ENCODE measurements at regions not wholly inside any gene's neighbourhood (a gene's known extent, or its start where the extent isn't known, plus 50 kb on each side); places are given as distances from the start of the nearest gene placed in this dataset.

DNA sequence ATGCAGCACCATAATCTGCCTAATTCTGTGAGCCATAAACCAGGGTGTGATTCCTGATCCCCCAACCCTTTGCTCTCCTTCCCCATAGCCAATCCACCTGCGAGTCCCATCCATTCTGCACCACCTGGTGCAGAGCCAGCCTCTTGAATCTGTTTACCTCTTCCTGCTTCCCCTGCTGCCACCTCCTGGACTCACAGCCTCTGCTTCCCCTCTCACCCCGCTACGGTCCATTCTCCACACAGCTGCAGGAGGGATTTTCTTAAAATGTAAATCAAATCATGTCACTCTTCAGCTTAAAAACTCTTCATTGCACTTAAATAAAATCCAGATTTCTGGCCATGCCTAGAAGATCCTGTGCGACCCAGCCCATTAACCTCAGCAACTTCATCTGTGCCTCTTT is 186.7 kb downstream of the FOXD2 start:
- H3K27ac ChIP-seq = no peak overlapping the region
- 0 to 72% (median 40%) methylated on average over 1 to 4 of the region's 4 CpGs; no CpG with 5 or more reads in 1 of the 10 experiments for WGBS, 10 experiments
- H3K4me3 ChIP-seq = no peak overlapping the region
- in situ Hi-C loops (cut with MboI; ENCODE audit: low pct_unique_long_range_greater_than_20kb in 2 of 9, low sequenced_read_pairs in 9 of 9, unreplicated experiment in 9 of 9) = no loop called here
- H3K4me1 ChIP-seq (replicated peaks in 1 of 2) = peaks cover 3 to 4% of the 10 kb centered on the region in 2 donors
- ATAC-seq (replicated peaks in 6 of 8) = peak in 1 of 8 experiments; percentile 61

DNA sequence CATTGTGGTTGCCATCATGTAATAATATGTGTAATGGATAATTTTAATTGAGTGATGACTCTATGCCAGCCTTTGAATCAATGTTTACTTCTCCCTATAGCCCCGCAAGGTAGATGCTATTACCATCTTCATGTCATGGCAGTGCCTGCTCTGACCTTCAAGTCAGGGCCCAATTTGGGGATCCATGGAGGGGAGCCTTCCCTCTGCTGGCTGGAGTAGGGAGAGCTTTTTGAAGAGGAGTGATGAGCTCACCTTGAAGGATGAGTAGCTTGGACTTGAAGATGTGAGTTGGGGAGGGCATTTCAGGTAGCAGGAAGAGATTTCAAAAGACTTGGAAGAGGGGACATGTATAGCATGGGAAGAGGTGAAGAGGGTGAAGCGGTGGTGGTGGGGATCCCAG is 189.2 kb downstream of the FOXD2 start:
- no peak for ATAC-seq (replicated peaks in 6 of 8)
- H3K4me3 ChIP-seq = no peak overlapping the region
- peaks cover 16 to 18% of the 10 kb centered on the region in 2 donors for H3K4me1 ChIP-seq (replicated peaks in 1 of 2)
- in situ Hi-C loops (cut with MboI; ENCODE audit: low pct_unique_long_range_greater_than_20kb in 2 of 9, low sequenced_read_pairs in 9 of 9, unreplicated experiment in 9 of 9) = no loop called here
- no peak overlapping the region for H3K27ac ChIP-seq
- WGBS, 10 experiments = 60 to 100% (median 100%) methylated on average over 1 to 2 of the region's 2 CpGs; no CpG with 5 or more reads in 5 of the 10 experiments

- in situ Hi-C loops (cut with MboI; ENCODE audit: low pct_unique_long_range_greater_than_20kb in 2 of 9, low sequenced_read_pairs in 9 of 9, unreplicated experiment in 9 of 9) = no loop called here
- no peak overlapping the region for H3K27ac ChIP-seq
- no peak overlapping the region for H3K4me3 ChIP-seq
- peaks cover 16 to 18% of the 10 kb centered on the region in 2 donors for H3K4me1 ChIP-seq (replicated peaks in 1 of 2)
- 30 to 100% (median 80%) methylated on average over 1 to 16 of the region's 23 CpGs; no CpG with 5 or more reads in 2 of the 10 experiments for WGBS, 10 experiments
- peak in 5 of 8 experiments; percentile 38 to 77 (median 44) for ATAC-seq (replicated peaks in 6 of 8)
These were observed 189.9 kb downstream of the FOXD2 start for GRCh38 chr1:47627471-47628370.

DNA sequence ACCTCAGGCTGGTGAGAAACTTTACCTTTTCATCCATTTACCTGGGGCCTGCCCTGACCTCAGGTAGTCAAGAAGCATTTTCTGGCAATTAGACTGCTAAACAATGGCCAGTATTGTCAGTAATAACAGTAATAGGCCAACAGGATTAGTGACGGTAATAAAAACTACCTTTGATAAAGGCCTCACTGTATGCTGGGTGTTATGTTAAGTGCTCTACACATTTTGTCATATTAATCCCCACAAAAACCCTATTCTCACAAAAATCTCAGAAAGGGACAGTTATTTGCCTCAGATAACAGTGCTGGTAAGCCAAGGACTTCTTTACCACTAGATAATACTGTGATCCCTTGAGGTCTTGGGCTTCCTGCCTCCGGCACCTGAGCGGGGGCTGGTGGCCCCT is 191.4 kb downstream of the FOXD2 start:
- no peak for ATAC-seq (replicated peaks in 6 of 8)
- H3K4me1 ChIP-seq (replicated peaks in 1 of 2) = peaks cover 16 to 18% of the 10 kb centered on the region in 2 donors
- in situ Hi-C loops (cut with MboI; ENCODE audit: low pct_unique_long_range_greater_than_20kb in 2 of 9, low sequenced_read_pairs in 9 of 9, unreplicated experiment in 9 of 9) = no loop called here
- WGBS, 10 experiments = 60 to 100% (median 100%) methylated on average over 1 to 3 of the region's 3 CpGs; no CpG with 5 or more reads in 2 of the 10 experiments
- H3K4me3 ChIP-seq = no peak overlapping the region
- H3K27ac ChIP-seq = no peak overlapping the region

- in situ Hi-C loops (cut with MboI; ENCODE audit: low pct_unique_long_range_greater_than_20kb in 2 of 9, low sequenced_read_pairs in 9 of 9, unreplicated experiment in 9 of 9) = no loop called here
- H3K27ac ChIP-seq = no peak overlapping the region
- peaks cover 16 to 18% of the 10 kb centered on the region in 2 donors for H3K4me1 ChIP-seq (replicated peaks in 1 of 2)
- no peak for ATAC-seq (replicated peaks in 6 of 8)
- 40 to 100% (median 83%) methylated on average over 1 to 3 of the region's 4 CpGs; no CpG with 5 or more reads in 6 of the 10 experiments for WGBS, 10 experiments
- H3K4me3 ChIP-seq = no peak overlapping the region
These were observed 192.5 kb downstream of the FOXD2 start for GRCh38 chr1:47630346-47630745.

DNA sequence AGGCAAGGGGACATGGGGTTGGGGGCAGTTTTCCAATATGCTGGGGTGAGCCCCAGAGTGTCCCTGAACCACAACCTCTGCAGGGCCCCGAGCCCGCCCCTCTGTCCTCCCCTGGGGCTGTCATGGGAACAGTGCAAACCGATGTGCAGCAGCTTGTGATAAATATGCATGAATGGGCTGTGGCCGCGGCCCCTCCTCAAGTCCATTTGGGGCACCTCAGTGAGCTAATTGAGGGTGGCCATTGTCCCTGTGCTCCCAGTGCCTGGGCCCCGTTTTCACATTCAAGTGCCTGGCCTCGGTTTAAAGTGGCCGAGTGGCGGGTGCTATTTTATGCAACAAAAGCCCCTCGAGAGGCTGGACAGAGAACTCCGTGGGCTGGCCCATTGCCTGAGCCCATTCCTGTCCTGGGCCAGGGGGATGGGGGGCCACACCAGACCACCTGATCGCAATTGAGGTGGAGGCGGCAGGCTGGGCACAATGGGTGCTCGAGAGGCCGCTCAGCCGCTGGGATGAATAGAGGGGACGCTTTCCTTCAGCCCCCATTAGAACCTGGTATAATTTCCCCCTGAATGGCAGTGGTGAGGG is 193.7 kb downstream of the FOXD2 start:
- whole genome bisulfite sequencing, 10 experiments = 20 to 100% (median 64%) methylated on average over 1 to 11 of the region's 17 CpGs; no CpG with 5 or more reads in 6 of the 10 experiments
- no peak overlapping the region for H3K4me3 ChIP-seq
- H3K4me1 ChIP-seq (replicated peaks in 1 of 2) = peaks cover 16 to 18% of the 10 kb centered on the region in 2 donors
- H3K27ac ChIP-seq = no peak overlapping the region
- ATAC-seq (replicated peaks in 6 of 8) = peak in 5 of 8 experiments; percentile 73 to 95 (median 92)
- in situ Hi-C loops (cut with MboI; ENCODE audit: low pct_unique_long_range_greater_than_20kb in 2 of 9, low sequenced_read_pairs in 9 of 9, unreplicated experiment in 9 of 9) = no loop called here

- 75 to 100% (median 85%) methylated on average over 2 to 5 of the region's 5 CpGs; no CpG with 5 or more reads in 6 of the 10 experiments for WGBS, 10 experiments
These were observed 197.3 kb downstream of the FOXD2 start for GRCh38 chr1:47635111-47635510.

GRCh38 chr1:47635597-47635996 is 197.8 kb downstream of the FOXD2 start:
- Histone ChIP-seq H3K4me3 (no peak overlapping the region), H3K4me1 (replicated peaks in 1 of 2) (peaks cover 12 to 14% of the 10 kb centered on the region in 2 donors), H3K27ac (no peak overlapping the region)
- 10 to 90% (median 61%) methylated on average over 1 to 2 of the region's 2 CpGs for WGBS, 10 experiments
- in situ Hi-C loops (cut with MboI; ENCODE audit: low pct_unique_long_range_greater_than_20kb in 2 of 9, low sequenced_read_pairs in 9 of 9, unreplicated experiment in 9 of 9) = no loop called here
- ATAC-seq (replicated peaks in 6 of 8) = no peak

More at GRCh38 chr1:47635111-47635510, 197.3 kb downstream of the FOXD2 start:
- Histone ChIP-seq H3K4me3 (no peak overlapping the region), H3K27ac (no peak overlapping the region), H3K4me1 (replicated peaks in 1 of 2) (peaks cover 12 to 15% of the 10 kb centered on the region in 2 donors)
- ATAC-seq (replicated peaks in 6 of 8) = no peak
- in situ Hi-C loops (cut with MboI; ENCODE audit: low pct_unique_long_range_greater_than_20kb in 2 of 9, low sequenced_read_pairs in 9 of 9, unreplicated experiment in 9 of 9) = no loop called here

GRCh38 chr1:47637111-47637685 is 199.4 kb downstream of the FOXD2 start:
- no peaks in the 10 kb centered on the region for H3K4me1 ChIP-seq (replicated peaks in 1 of 2)
- in situ Hi-C loops (cut with MboI; ENCODE audit: low pct_unique_long_range_greater_than_20kb in 2 of 9, low sequenced_read_pairs in 9 of 9, unreplicated experiment in 9 of 9) = no loop called here
- no peak overlapping the region for H3K4me3 ChIP-seq
- no peak overlapping the region for H3K27ac ChIP-seq
- ATAC-seq (replicated peaks in 6 of 8) = no peak
- 62 to 100% (median 68%) methylated on average over 1 to 6 of the region's 6 CpGs; no CpG with 5 or more reads in 5 of the 10 experiments for whole genome bisulfite sequencing, 10 experiments

GRCh38 chr1:47638240-47638639 is 200.4 kb downstream of the FOXD2 start:
- H3K4me3 ChIP-seq = no peak overlapping the region
- no peaks in the 10 kb centered on the region for H3K4me1 ChIP-seq (replicated peaks in 1 of 2)
- ATAC-seq (replicated peaks in 6 of 8) = no peak
- 33 to 100% (median 77%) methylated on average over 1 to 5 of the region's 9 CpGs; no CpG with 5 or more reads in 6 of the 10 experiments for WGBS, 10 experiments
- H3K27ac ChIP-seq = no peak overlapping the region
- in situ Hi-C loops (cut with MboI; ENCODE audit: low pct_unique_long_range_greater_than_20kb in 2 of 9, low sequenced_read_pairs in 9 of 9, unreplicated experiment in 9 of 9) = no loop called here

DNA sequence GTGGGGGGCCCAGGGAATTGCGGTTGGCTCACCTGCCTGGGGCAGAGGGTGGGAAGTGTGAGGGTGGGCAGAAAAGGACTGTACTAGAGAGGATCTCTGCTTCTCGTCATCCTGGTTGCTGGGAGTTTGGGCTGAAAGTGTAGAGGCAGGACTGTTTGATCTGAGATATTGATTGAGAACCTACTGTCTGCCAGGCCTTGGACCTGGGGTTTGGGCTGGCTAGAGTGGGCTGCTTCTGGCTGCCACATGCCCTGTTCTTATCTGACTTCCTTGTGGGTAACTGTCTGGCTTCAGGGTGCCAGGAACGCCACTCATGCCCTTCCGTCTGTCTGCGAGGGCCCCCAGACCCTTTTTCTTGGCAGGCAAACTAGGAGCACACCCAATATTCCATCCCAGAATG is 200.9 kb downstream of the FOXD2 start:
- ATAC-seq (replicated peaks in 6 of 8) = no peak
- H3K27ac ChIP-seq = no peak overlapping the region
- H3K4me1 ChIP-seq (replicated peaks in 1 of 2) = peaks cover 0 to 1% of the 10 kb centered on the region in 2 donors
- in situ Hi-C loops (cut with MboI; ENCODE audit: low pct_unique_long_range_greater_than_20kb in 2 of 9, low sequenced_read_pairs in 9 of 9, unreplicated experiment in 9 of 9) = no loop called here
- H3K4me3 ChIP-seq = no peak overlapping the region
- 60 to 88% (median 83%) methylated on average over 2 to 4 of the region's 5 CpGs; no CpG with 5 or more reads in 4 of the 10 experiments for WGBS, 10 experiments

- Histone ChIP-seq H3K27ac (no peak overlapping the region), H3K4me3 (no peak overlapping the region), H3K4me1 (replicated peaks in 1 of 2) (peaks cover 0 to 6% of the 10 kb centered on the region in 2 donors)
- ATAC-seq (replicated peaks in 6 of 8) = peak in 5 of 8 experiments; percentile 40 to 72 (median 60)
- 18 to 87% (median 70%) methylated on average over 2 to 15 of the region's 20 CpGs; no CpG with 5 or more reads in 1 of the 10 experiments for WGBS, 10 experiments
- in situ Hi-C loops (cut with MboI; ENCODE audit: low pct_unique_long_range_greater_than_20kb in 2 of 9, low sequenced_read_pairs in 9 of 9, unreplicated experiment in 9 of 9) = no loop called here
These were observed 205.7 kb downstream of the FOXD2 start for GRCh38 chr1:47643306-47644211.

Data from motor neuron (in vitro differentiated cells).